D341Med (cell line): ENCODE measurements at regions not wholly inside any gene's neighbourhood (a gene's known extent, or its start where the extent isn't known, plus 50 kb on each side); places are given as distances from the start of the nearest gene placed in this dataset.
A peak's percentile ranks its signal among the peaks of the same experiment; 100 is the strongest.

Source experiments
- DNase-seq: peaks from one replicate; pipeline ENCODE4 v3.0.0; 2012; ENCODE audit warnings: low spot score

DNA sequence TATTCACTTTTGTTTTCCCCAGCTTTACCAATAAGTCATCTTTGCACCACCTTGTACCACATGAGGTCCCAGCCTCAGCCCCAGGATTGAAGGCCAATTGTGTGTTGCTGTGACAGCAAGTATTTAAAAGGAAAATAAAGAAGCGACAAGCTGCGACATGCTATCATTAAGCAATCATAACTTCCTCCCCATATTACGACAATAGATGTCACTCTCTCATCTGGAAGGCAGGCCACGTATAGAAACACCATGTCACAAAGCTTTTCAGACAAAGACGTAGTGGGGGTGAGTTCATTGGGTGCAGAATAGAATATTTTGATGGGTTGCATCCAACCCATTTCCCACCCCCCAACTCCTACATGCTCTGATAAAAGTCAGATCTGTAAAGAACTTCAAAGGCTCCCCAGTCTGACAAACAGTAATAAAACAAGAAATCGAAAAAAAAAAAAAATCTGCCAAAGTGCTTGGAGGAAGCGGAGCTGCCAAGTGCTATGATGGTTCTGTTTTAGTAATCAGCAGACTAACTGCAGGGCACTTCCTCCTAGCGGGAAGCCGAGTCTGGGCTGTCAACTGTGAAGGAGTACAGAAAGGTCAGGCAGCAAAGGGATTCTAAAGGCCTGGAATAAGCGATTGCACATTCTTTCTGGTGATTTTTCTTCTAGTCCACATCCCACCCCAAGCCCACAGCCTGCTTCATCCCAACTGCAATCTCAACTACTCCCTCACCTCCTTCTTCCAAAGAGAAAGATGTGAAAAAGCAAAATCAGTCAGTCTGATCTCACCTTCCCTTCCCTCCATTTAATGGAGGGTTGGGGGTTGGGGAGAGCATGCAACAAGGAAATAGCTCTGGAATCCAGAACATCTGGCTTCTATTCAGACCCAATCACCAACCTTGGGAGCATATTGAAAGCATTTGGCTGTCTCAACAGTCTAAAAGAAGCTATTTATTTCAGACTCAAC is 131.4 kb upstream of the UBASH3B start:
- no peak for DNase-seq

DNA sequence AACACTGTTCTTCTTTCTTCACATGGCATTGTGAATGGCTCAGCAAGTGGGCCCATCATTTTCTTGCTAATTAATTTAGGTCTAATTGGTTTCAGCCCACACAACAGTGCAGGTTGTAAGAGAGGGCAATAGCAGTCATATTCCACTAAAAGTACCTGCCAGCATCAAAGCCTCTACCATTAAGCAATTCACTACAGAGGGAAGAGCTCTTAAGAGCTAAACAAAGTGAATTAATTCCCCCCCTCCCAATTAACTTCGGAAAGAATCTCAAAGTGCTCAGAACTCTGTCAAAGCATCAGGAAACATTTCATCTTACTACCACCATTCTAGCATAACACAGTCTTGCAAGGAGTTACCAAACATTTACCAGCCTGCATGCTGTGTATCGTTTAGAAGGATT is 133.9 kb upstream of the UBASH3B start:
- no peak for DNase-seq

DNA sequence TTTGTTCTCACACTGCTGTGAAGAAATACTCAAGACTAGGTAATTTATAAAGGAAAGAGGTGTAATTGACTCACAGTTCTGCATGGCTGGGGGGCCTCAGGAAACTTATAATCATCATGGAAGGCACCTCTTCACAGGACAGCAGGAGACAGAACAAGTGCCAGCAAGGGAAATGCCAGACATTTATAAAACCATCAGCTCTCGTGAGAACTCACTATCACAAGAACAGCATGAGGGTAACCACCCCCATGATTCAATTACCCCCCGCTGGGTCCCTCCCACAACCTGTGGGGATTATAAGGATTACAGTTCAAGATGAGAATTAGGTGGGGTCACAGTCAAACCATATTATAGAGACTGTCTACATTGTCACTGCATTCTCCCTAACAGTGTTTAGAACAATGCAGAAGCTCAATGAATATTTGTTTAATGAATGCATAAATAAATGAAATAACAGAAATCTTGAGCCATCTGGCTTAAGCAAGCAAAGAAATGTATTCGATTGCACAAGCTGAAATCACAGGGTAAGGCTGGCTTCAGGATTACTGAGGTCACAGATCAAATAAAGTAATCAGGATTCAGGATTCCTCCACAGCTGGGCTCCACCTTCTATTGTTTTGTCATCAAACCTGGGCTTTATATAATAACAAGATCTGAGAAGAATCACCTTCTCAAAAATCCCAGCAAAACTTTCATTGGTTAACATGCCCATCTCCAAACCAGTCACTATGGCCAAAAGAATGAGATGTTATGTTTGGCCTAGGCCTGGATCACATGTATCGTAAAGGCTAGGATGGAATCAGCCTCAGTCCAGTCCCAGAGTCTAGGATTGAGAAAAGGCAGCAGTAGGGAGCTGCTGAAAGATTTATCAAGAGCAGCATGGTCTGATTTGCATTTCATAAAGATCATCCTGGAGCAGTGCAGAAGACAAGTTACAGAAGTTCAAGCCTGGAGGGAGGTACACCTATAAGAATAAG is 137.8 kb upstream of the UBASH3B start:
- DNase-seq, result no peak

DNA sequence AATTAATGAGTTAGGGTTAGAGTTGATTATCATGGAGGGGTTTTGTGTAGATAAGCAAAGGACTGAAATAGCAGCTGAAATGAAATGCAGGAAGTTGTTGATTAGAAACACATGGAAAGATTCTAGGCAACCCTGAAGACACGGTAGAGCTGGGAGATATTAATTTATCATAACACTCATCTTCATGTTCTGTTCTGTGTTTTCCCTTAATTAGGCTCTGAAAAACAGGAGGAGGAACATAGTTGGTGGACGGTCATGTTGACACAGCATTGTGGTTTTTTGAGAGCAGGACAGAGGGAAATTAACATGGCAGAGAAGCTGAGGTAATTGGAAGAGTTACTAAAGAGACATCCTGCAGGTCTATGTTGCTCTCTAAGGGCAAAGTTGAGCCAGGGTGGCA is 138.8 kb upstream of the UBASH3B start:
- no peak for DNase-seq

DNA sequence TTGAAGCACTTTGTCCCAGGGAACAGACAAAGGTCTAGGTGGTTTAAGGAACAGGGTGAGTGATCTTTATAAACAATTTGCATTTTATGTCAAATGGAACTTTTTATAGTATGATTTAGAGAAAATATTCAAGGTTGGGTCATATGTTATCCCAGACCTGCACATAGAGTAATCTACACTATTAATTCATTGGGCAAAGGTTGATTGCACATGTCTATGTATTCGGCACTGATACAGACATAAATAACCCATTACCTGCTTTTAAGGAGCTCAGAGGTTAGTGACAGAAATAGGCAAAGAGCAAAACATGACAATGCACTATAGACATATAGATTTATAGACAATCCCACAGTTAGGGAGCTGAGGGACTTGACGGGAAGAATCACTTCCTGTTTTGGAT is 141.5 kb upstream of the UBASH3B start:
- DNase-seq, result no peak

DNA sequence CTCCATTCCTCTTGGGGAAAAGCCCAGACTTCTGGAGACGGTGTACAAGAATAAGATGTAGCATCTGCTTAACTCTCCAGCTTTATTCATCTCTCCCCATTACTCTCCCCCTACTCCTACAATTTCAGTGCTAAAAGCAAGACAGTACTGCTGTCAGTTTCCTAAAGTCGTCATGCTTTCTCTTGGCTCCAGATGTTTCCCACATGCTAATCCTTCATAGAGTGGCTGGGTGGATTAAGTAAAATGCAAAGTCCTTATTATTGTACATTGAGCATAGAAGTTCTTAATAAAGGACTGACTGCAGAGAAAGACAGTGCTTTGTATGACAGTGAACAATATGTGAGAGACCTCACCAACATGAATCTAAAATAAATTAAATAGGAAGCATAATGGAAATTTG is 142.2 kb upstream of the UBASH3B start:
- no peak for DNase-seq

DNA sequence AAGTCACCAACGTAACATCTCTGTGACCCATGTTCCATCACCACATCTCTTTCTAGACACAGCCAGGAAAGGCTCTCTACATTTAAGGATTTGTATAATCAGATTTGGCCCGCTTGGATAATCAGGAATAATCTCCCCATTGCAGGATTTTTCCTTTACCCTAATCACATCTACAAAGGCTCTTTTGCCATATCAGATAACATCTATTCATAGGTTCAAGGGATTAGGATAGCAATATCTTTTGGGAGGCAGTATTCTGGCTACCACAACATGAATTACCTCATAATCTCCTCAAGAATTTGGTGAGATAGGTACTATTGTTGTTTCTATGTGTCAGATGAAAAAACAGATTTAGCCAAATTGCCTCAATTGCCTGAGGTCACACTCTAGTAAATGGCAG is 142.8 kb upstream of the UBASH3B start:
- DNase-seq, result no peak

DNA sequence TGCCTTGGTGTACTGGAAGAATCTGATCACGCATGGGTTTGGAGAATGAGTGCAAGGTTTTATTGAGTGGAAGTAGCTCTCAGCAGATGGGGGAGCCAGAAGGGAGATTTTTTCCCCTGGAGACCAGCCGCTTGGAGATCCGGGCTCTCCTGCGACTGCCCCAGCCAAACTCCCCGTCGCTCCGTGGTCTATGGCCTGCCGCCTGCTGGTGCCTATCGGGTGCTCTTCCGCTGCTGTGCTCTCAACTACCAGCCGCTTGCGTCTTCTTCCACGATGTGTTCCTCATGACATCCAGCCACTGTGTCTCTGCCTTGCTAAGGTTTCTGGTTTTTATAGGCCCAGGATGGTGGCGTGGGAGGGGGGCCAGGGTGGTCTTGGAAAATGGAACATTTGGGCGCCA is 145.6 kb upstream of the UBASH3B start:
- no peak for DNase-seq

DNA sequence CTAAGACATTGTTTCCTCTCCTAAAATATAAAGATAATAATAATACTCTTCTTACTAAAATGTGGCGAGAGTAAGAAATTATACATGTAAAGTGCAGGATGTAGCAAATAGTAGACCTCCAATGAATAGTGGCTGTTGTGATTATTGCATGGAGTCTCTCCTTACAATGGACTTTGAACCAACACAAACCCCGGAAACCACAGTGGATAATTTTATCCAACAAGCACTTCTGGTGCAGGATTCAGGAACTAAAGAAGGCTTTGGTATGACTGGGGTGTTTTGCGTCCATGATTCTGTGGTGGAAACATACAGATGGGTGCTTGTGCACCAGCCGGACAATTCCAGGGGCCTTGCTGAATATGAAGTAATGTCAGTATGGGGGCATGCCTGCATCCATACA is 146.4 kb upstream of the UBASH3B start:
- DNase-seq, result no peak

DNA sequence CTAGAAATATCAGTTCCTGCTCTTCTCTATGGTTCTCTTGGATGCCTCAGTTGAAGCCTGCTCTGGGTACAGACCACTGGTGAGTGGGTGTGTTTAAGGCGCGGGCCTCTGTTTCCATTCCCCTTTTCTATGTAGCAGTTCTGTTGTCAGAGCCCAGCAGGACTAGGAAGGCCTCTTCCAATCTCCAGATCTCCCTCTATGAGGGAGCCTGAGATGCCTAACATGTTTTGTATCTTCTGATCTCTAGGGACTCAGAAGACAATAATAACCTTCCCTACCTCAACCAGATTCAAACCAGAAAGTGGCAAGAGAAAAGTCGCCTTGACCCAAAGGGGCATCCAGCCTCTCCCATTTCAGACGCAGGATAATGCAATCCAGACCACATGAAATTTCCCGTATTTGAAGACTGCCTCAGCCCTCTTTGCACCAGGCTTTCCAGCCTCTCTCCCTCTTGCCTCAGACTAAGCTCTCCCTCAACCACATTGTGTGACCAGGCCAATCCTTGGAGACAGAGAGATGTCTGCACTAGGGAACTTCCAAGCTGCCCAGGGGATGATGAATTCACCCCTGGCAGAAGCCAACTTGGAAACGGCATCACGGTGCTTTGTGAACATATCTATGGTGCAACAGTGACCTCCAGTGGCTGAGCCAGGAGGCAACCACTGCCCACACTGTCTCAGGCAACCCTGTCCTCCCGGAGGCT is 150.1 kb upstream of the UBASH3B start:
- DNase-seq, result peak; percentile 77

DNA sequence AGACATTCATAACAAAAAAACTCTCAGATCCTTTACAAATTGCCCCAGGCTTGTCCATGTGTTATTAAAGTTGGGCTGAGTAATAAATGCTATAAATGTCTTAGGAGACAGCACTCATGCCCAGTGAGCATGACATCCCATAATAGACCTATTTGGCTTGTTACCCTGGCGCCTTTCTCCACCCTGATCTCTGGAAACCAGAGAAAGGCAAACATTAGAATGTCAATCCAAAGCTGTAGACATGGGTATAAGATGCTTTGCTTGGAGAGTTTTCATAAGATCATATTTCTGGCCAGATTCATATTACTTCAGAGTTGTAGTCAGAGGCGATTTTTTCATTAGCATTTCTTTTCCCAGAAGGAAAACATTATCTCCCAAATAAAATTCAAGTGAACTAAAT is 161.3 kb upstream of the UBASH3B start:
- DNase-seq, result no peak

DNA sequence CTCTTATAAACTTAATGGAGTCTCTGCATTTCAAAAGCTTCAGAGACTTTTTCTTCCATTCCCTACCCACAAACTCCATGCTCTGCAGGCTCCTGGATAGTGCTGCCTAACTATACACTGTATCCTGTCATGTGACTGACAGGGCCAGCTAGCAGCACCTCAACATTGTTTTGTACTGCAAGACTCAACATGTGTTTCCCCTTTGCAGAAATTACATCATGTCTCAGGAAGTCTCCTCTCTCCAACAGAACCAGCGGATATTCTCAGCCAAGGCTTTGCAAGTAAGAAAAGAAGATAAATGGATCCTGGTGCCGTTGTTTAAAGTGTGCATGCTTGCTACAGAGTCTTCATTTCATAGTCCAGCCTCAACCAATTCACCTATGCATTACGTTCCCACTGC is 164.0 kb upstream of the UBASH3B start:
- no peak for DNase-seq

DNA sequence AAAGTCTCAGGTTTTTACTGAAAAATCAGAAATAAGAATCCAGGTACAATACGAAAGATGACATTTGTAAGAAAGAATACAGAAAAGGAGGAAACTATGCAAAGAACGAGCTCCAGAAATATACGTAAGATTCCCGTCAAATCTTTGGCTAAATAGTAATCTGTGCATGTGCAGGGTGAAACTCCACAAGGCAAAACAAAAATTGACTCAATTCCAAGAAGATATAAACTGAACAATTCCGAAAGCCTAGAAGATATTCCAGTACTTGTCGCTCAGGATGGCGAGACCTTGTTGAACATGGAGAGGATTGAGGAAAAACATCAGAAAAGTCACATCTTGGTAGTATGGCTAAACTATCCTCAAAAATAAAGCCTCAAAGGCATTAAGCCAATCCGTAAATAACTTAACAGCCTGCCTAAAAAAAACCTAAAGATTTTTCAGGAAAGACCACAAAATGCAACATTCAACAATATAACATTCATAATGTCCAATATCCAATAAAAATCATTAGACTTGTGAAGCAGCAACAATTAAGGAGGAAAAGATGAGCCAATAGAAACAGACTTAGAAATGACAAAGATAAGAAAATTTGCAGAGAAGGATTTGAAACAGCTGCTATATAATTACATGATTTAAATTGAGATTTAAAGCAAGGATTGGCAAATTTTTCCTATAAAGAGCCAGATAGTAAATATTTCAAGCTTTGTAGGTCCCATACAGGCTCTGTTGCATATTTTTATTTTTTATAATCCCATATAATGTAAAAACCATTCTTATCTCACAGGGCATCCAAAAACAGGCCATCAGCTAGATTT is 166.4 kb upstream of the UBASH3B start:
- DNase-seq, result no peak

DNA sequence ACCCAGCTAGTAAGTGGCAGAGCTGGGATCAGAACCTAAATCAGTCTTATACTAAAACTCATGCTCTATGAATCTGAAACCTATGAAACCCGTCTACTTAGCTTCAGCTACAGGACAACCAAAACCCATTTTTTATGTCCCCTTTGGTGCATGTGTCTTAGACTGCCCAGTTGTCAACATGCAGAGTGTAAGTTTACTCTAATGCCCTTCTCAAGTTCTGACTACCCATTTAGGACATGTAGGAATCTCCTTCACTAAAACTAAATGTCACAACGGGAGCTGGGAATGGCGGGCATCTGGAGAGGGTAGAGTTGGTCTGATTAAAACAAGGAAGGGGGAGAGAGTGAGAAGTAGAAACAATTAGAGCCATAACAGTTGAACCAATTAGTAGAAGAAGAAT is 167.9 kb upstream of the UBASH3B start:
- DNase-seq, result no peak

DNA sequence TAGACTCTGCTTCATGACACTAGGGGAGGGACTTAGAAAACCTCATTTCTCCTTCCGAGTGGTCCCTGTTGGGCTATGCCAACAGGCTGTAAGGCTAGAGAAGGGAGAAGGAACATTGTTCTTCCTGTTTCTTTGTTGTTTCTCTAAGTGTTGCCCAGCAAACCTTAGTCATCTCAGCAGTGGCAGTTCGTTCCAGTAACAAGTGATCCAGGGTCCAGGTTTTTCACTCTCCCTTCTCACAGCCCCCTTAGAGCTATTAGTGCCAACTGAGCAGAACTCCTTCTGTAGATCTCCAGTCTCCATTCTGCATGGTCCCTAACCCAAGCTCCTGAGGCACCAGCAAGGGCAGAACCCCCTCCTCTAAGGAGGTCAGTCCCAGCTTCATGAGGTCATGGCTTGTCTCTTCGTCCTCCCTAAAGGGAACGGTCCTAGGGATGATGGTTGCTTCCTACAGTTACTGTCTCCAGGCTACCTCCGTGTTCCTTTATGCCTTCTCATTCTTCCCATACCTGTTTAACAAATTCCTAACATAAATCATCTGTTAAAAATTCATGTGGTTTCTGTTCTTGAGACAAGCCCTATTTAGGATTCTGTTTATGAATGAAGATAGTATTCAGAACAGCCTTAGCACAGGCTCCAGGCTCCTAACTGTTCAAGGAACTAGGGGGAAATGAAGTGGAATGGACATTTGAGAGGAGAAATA is 168.6 kb upstream of the UBASH3B start:
- no peak for DNase-seq

DNA sequence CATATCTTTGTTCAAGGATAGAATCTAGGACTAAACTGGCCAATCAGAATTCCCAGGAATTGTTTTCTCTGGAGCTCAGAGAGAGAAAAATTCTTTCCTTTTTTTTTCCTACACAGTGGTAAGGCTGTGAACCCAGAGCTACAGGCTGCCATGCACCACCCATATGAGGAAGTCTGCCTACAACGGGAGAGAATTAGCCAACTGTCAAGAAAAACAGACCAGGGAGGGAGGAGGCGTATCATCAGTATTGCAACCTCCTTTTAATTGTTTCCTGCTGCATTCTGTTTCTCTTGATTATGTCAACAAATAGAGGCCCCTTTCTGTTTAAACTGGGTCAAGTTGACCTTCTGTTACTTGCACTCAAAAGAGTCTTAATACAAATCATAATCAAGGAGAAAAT is 176.5 kb upstream of the UBASH3B start:
- DNase-seq, result no peak

DNA sequence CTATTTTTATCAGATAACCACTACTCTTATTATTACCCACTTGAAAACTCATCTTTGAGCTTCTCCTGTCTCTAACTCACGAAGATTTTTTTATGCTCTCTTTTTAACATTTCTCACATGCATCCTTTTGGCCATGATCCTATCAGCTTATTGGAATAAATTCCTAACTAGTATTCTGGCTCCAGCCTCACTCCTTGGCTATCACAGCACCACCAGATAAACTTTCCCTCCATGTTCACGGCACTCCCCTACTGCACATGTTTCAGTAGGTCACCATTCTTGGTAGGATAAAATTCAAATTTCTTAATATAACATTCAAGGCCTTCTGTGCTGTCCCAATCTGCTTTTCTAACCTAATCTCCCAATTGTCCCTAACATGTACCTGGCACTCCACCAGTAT is 186.6 kb upstream of the UBASH3B start:
- no peak for DNase-seq

DNA sequence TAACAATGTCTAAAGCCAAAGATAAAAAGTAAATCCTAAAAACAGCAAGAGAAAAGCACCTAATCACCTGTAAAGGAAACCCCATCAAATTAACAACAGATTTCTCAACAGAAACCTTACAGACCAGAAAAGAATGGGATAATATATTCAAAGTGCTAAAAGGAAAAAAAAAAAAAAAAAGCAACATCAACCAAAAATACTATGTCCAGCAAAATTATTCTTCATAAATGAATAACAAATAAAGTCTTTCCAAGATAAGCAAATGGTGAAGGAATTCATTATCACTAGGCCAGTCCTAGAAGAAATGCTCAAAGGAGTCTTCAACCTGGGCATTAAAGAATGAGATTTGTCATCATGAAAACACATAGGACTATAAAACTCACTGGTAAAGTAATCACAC is 192.0 kb upstream of the UBASH3B start:
- DNase-seq, result no peak

DNA sequence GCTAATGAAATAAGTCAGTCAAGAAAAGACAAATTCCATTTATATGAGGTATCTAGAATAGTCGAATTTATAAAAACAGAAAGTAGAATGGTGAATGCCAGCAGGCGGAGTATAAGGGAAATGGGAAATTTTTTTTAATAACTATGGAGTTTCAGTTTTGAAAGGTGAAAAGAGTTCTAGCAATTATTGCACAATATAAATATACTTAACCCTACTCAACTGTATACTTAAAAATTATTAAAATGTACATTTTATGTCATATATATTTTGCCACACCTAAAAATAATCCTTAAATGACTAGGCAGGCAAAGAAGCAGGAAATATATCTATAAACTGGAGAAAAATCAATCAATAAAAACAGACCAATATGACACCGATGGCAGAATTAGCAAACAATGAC is 196.5 kb upstream of the UBASH3B start:
- no peak for DNase-seq

DNA sequence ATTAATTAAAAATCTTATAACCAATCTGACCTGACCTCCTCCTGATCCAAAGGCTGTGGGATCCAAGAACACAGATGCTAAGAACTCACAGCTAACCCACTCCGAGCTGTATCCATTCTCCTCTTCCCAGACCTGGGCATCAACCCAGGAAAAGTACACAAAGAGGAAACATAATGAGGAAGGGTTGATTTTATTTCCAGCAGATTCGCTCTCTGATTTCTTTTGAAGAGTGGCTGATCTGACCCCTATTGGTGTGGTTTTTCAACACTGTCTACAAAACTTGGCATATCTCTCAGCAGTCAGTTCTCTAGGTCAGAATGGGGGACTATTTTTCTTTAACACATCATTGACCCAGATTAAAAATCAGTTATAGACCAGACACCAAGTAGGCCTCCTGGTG is 201.9 kb upstream of the UBASH3B start:
- DNase-seq, result no peak

DNA sequence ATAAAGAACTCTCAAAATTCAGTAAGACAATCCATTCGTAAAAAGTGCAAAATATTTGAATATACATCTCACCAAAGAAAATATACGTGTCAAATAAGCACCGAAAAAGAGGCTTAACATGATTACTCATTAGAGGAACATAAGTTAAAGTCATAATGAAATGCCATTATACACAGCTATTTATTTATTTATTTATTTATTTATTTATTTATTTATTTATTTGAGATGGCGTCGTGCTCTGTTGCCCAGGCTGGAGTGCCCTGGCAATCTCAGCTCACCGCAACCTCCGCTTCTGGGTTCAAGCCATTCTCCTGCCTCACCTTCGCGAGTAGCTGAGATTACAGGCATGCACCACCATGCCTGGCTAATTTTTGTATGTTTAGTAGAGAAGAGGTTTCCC is 203.6 kb upstream of the UBASH3B start:
- no peak for DNase-seq
